ENCODE measurements at regions not wholly inside any gene's neighbourhood (a gene's known extent, or its start where the extent isn't known, plus 50 kb on each side); places are given as distances from the start of the nearest gene placed in this dataset.

- Histone ChIP-seq H3K36me3 (ENCODE audit: control insufficient read depth in 2 of 2, insufficient read depth in 2 of 2, low read length in 2 of 2) (no peaks in the 10 kb centered on the region), H3K4me1 (ENCODE audit: control insufficient read depth in 2 of 2, insufficient read depth in 2 of 2, low read length in 2 of 2) (peaks cover 0 to 2% of the 10 kb centered on the region in 2 donors), H3K27ac (ENCODE audit: low read depth in 2 of 2, low read length in 2 of 2) (no peak overlapping the region), H3K9ac (ENCODE audit: low read depth in 1 of 2, low read length in 2 of 2) (no peak overlapping the region), H3K27me3 (ENCODE audit: control insufficient read depth in 2 of 2, insufficient read depth in 2 of 2, low read length in 2 of 2) (no peaks in the 10 kb centered on the region), H3K4me3 (ENCODE audit: low read length in 2 of 2) (no peak overlapping the region), H3K9me3 (ENCODE audit: control insufficient read depth in 2 of 2, low read length in 2 of 2) (no peaks in the 10 kb centered on the region)
Measured at GRCh38 chr9:17003576-17004240, 131.1 kb upstream of the CNTLN start.

- no peak overlapping the region for H3K9ac ChIP-seq (ENCODE audit: low read depth in 1 of 2, low read length in 2 of 2)
Measured at GRCh38 chr9:16996901-16997491, 126.5 kb upstream of the BNC2 start.

GRCh38 chr9:16992138-16992537, 121.7 kb upstream of the BNC2 start:
- Histone ChIP-seq H3K36me3 (ENCODE audit: control insufficient read depth in 2 of 2, insufficient read depth in 2 of 2, low read length in 2 of 2) (no peaks in the 10 kb centered on the region), H3K27me3 (ENCODE audit: control insufficient read depth in 2 of 2, insufficient read depth in 2 of 2, low read length in 2 of 2) (no peaks in the 10 kb centered on the region), H3K4me3 (ENCODE audit: low read length in 2 of 2) (no peak overlapping the region), H3K9ac (ENCODE audit: low read depth in 1 of 2, low read length in 2 of 2) (no peak overlapping the region), H3K4me1 (ENCODE audit: control insufficient read depth in 2 of 2, insufficient read depth in 2 of 2, low read length in 2 of 2) (no peaks in the 10 kb centered on the region), H3K9me3 (ENCODE audit: control insufficient read depth in 2 of 2, low read length in 2 of 2) (peaks cover 4 to 10% of the 10 kb centered on the region in 2 donors), H3K27ac (ENCODE audit: low read depth in 2 of 2, low read length in 2 of 2) (no peak overlapping the region)

More at GRCh38 chr9:16996901-16997491, 126.5 kb upstream of the BNC2 start:
- Histone ChIP-seq H3K27ac (ENCODE audit: low read depth in 2 of 2, low read length in 2 of 2) (no peak overlapping the region), H3K9me3 (ENCODE audit: control insufficient read depth in 2 of 2, low read length in 2 of 2) (peaks cover 6 to 16% of the 10 kb centered on the region in 2 donors), H3K36me3 (ENCODE audit: control insufficient read depth in 2 of 2, insufficient read depth in 2 of 2, low read length in 2 of 2) (no peaks in the 10 kb centered on the region), H3K27me3 (ENCODE audit: control insufficient read depth in 2 of 2, insufficient read depth in 2 of 2, low read length in 2 of 2) (no peaks in the 10 kb centered on the region), H3K4me3 (ENCODE audit: low read length in 2 of 2) (no peak overlapping the region), H3K4me1 (ENCODE audit: control insufficient read depth in 2 of 2, insufficient read depth in 2 of 2, low read length in 2 of 2) (no peaks in the 10 kb centered on the region)

- Histone ChIP-seq H3K9ac (ENCODE audit: low read depth in 1 of 2, low read length in 2 of 2) (no peak overlapping the region), H3K27me3 (ENCODE audit: control insufficient read depth in 2 of 2, insufficient read depth in 2 of 2, low read length in 2 of 2) (no peaks in the 10 kb centered on the region), H3K9me3 (ENCODE audit: control insufficient read depth in 2 of 2, low read length in 2 of 2) (no peaks in the 10 kb centered on the region), H3K4me1 (ENCODE audit: control insufficient read depth in 2 of 2, insufficient read depth in 2 of 2, low read length in 2 of 2) (no peaks in the 10 kb centered on the region), H3K27ac (ENCODE audit: low read depth in 2 of 2, low read length in 2 of 2) (no peak overlapping the region), H3K4me3 (ENCODE audit: low read length in 2 of 2) (no peak overlapping the region), H3K36me3 (ENCODE audit: control insufficient read depth in 2 of 2, insufficient read depth in 2 of 2, low read length in 2 of 2) (no peaks in the 10 kb centered on the region)
Measured at GRCh38 chr9:16987026-16987425, 116.6 kb upstream of the BNC2 start.

- H3K4me3 ChIP-seq (ENCODE audit: low read length in 2 of 2) = no peak overlapping the region
- no peaks in the 10 kb centered on the region for H3K9me3 ChIP-seq (ENCODE audit: control insufficient read depth in 2 of 2, low read length in 2 of 2)
- H3K9ac ChIP-seq (ENCODE audit: low read depth in 1 of 2, low read length in 2 of 2) = no peak overlapping the region
Measured at GRCh38 chr9:16986556-16986955, 116.1 kb upstream of the BNC2 start.

GRCh38 chr9:16985559-16986348, 115.3 kb upstream of the BNC2 start:
- H3K4me1 ChIP-seq (ENCODE audit: control insufficient read depth in 2 of 2, insufficient read depth in 2 of 2, low read length in 2 of 2) = no peaks in the 10 kb centered on the region
- no peaks in the 10 kb centered on the region for H3K27me3 ChIP-seq (ENCODE audit: control insufficient read depth in 2 of 2, insufficient read depth in 2 of 2, low read length in 2 of 2)
- H3K36me3 ChIP-seq (ENCODE audit: control insufficient read depth in 2 of 2, insufficient read depth in 2 of 2, low read length in 2 of 2) = no peaks in the 10 kb centered on the region
- no peaks in the 10 kb centered on the region for H3K9me3 ChIP-seq (ENCODE audit: control insufficient read depth in 2 of 2, low read length in 2 of 2)
- no peak overlapping the region for H3K4me3 ChIP-seq (ENCODE audit: low read length in 2 of 2)
- no peak overlapping the region for H3K9ac ChIP-seq (ENCODE audit: low read depth in 1 of 2, low read length in 2 of 2)
- peak overlapping the region; percentile 7 to 23 for H3K27ac ChIP-seq (ENCODE audit: low read depth in 2 of 2, low read length in 2 of 2)

More at GRCh38 chr9:16986556-16986955, 116.1 kb upstream of the BNC2 start:
- H3K36me3 ChIP-seq (ENCODE audit: control insufficient read depth in 2 of 2, insufficient read depth in 2 of 2, low read length in 2 of 2) = no peaks in the 10 kb centered on the region
- no peaks in the 10 kb centered on the region for H3K4me1 ChIP-seq (ENCODE audit: control insufficient read depth in 2 of 2, insufficient read depth in 2 of 2, low read length in 2 of 2)
- H3K27ac ChIP-seq (ENCODE audit: low read depth in 2 of 2, low read length in 2 of 2) = peak overlapping the region; percentile 7 to 23
- H3K27me3 ChIP-seq (ENCODE audit: control insufficient read depth in 2 of 2, insufficient read depth in 2 of 2, low read length in 2 of 2) = no peaks in the 10 kb centered on the region

- H3K9ac ChIP-seq (ENCODE audit: low read depth in 1 of 2, low read length in 2 of 2) = no peak overlapping the region
- no peak overlapping the region for H3K27ac ChIP-seq (ENCODE audit: low read depth in 2 of 2, low read length in 2 of 2)
- H3K9me3 ChIP-seq (ENCODE audit: control insufficient read depth in 2 of 2, low read length in 2 of 2) = no peaks in the 10 kb centered on the region
- no peaks in the 10 kb centered on the region for H3K36me3 ChIP-seq (ENCODE audit: control insufficient read depth in 2 of 2, insufficient read depth in 2 of 2, low read length in 2 of 2)
- H3K27me3 ChIP-seq (ENCODE audit: control insufficient read depth in 2 of 2, insufficient read depth in 2 of 2, low read length in 2 of 2) = no peaks in the 10 kb centered on the region
- no peaks in the 10 kb centered on the region for H3K4me1 ChIP-seq (ENCODE audit: control insufficient read depth in 2 of 2, insufficient read depth in 2 of 2, low read length in 2 of 2)
- H3K4me3 ChIP-seq (ENCODE audit: low read length in 2 of 2) = no peak overlapping the region
Measured at GRCh38 chr9:16982780-16983310, 112.4 kb upstream of the BNC2 start.

- H3K27ac ChIP-seq (ENCODE audit: low read depth in 2 of 2, low read length in 2 of 2) = no peak overlapping the region
Measured at GRCh38 chr9:16976427-16976826, 106.0 kb upstream of the BNC2 start.

GRCh38 chr9:16974436-16974835, 104.0 kb upstream of the BNC2 start:
- no peaks in the 10 kb centered on the region for H3K9me3 ChIP-seq (ENCODE audit: control insufficient read depth in 2 of 2, low read length in 2 of 2)
- H3K4me1 ChIP-seq (ENCODE audit: control insufficient read depth in 2 of 2, insufficient read depth in 2 of 2, low read length in 2 of 2) = no peaks in the 10 kb centered on the region
- no peak overlapping the region for H3K4me3 ChIP-seq (ENCODE audit: low read length in 2 of 2)
- no peaks in the 10 kb centered on the region for H3K27me3 ChIP-seq (ENCODE audit: control insufficient read depth in 2 of 2, insufficient read depth in 2 of 2, low read length in 2 of 2)
- H3K27ac ChIP-seq (ENCODE audit: low read depth in 2 of 2, low read length in 2 of 2) = no peak overlapping the region
- H3K9ac ChIP-seq (ENCODE audit: low read depth in 1 of 2, low read length in 2 of 2) = no peak overlapping the region
- H3K36me3 ChIP-seq (ENCODE audit: control insufficient read depth in 2 of 2, insufficient read depth in 2 of 2, low read length in 2 of 2) = no peaks in the 10 kb centered on the region

More at GRCh38 chr9:16976427-16976826, 106.0 kb upstream of the BNC2 start:
- Histone ChIP-seq H3K4me1 (ENCODE audit: control insufficient read depth in 2 of 2, insufficient read depth in 2 of 2, low read length in 2 of 2) (no peaks in the 10 kb centered on the region), H3K36me3 (ENCODE audit: control insufficient read depth in 2 of 2, insufficient read depth in 2 of 2, low read length in 2 of 2) (no peaks in the 10 kb centered on the region), H3K9ac (ENCODE audit: low read depth in 1 of 2, low read length in 2 of 2) (no peak overlapping the region), H3K4me3 (ENCODE audit: low read length in 2 of 2) (no peak overlapping the region), H3K27me3 (ENCODE audit: control insufficient read depth in 2 of 2, insufficient read depth in 2 of 2, low read length in 2 of 2) (no peaks in the 10 kb centered on the region), H3K9me3 (ENCODE audit: control insufficient read depth in 2 of 2, low read length in 2 of 2) (no peaks in the 10 kb centered on the region)

GRCh38 chr9:16970321-16970720, 99.9 kb upstream of the BNC2 start:
- Histone ChIP-seq H3K4me1 (ENCODE audit: control insufficient read depth in 2 of 2, insufficient read depth in 2 of 2, low read length in 2 of 2) (no peaks in the 10 kb centered on the region), H3K36me3 (ENCODE audit: control insufficient read depth in 2 of 2, insufficient read depth in 2 of 2, low read length in 2 of 2) (no peaks in the 10 kb centered on the region), H3K27ac (ENCODE audit: low read depth in 2 of 2, low read length in 2 of 2) (no peak overlapping the region), H3K27me3 (ENCODE audit: control insufficient read depth in 2 of 2, insufficient read depth in 2 of 2, low read length in 2 of 2) (no peaks in the 10 kb centered on the region), H3K9me3 (ENCODE audit: control insufficient read depth in 2 of 2, low read length in 2 of 2) (no peaks in the 10 kb centered on the region), H3K9ac (ENCODE audit: low read depth in 1 of 2, low read length in 2 of 2) (no peak overlapping the region), H3K4me3 (ENCODE audit: low read length in 2 of 2) (no peak overlapping the region)
